RCC 7860 (cell line): ENCODE measurements at regions not wholly inside any gene's neighbourhood (a gene's known extent, or its start where the extent isn't known, plus 50 kb on each side); places are given as distances from the start of the nearest gene placed in this dataset.

ENCODE experiments used
- DNase-seq: peaks from one replicate; pipeline ENCODE4 v3.0.0-alpha.2; 2015; ENCODE audit warnings: low spot score
- FAIRE-seq: peaks from 2 replicates; lab custom pipeline; 2012; peaks lifted over from hg19 to GRCh38; lab: Jason Lieb, UNC

DNA sequence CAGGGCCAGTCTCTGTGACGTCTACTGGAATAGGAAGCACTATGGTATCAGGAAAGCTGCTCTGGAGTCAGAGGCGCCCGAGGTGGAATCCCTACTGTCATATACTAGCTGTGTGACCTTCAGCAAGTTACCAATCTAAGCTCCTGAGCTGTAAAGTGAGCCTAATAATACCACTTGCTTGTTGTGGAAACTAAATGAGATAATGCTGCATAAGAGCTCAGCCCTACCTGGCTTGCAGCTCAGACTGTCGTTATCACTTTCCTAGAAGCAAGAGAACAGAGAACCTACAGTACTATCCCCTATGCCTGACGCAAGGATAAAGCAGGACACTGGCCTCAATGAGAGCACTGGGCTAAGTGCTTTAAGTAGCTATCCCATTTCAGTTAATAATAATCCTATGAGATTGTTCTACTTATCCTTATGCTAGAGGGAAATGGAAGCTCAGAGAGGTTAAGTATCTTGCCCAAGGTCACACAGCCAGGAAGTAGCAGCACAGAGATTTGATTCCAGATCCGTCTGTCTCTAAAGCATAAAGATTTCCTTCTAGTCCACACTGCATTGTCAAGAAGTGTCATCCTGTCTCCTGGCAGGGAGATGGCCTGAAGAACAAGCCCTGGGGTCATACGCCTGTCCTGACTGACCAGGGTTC is 195.2 kb downstream of the TLE3 start:
- no peak for DNase-seq
- no peak for FAIRE-seq

DNA sequence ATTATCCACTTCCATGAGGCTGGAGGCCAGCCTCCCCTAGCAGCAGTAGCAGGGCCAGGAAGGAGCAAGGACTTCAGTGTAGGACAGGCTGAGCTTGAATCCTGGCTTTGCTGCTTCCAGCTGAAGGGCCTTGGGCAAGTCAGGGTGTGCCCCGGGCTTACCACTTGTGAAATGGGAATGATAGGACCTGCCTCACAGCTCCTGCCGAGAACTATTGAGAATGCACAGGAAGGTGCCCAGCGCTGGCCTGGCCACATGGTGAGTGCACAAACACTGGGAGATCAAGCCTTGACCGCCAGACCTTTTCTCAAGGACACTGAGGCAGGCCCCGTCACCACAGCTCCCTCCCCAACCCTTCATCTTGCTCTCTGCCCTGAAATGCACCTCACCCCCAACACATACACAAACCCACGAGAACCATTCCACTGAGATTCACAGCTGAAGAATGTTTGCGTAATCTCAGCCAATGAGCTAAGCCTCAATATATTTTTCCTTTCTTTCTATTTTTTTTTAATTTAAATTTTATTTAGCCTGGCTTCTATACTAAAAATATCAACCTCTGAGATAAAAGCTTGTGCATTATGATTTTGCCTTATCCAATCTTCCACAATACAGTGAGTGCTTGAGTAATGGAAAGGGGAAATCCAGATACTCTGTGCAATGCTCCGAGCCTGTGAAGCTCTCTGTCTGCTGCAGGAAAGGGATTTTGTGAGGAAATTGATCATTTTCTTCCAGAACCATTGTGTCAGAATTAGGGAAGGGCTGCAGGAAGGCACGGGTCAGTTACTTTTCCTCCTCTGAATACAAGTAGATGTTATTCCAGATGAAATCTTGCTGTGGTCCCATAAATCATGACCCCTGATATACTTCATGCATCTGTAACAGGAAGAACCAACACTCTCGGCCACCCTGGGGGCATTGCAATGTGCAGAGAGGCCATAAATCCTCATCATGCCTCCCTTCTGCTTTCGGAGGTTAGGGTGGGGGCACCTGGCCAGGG is 193.9 kb downstream of the TLE3 start:
- no peak for DNase-seq
- FAIRE-seq = no peak

DNA sequence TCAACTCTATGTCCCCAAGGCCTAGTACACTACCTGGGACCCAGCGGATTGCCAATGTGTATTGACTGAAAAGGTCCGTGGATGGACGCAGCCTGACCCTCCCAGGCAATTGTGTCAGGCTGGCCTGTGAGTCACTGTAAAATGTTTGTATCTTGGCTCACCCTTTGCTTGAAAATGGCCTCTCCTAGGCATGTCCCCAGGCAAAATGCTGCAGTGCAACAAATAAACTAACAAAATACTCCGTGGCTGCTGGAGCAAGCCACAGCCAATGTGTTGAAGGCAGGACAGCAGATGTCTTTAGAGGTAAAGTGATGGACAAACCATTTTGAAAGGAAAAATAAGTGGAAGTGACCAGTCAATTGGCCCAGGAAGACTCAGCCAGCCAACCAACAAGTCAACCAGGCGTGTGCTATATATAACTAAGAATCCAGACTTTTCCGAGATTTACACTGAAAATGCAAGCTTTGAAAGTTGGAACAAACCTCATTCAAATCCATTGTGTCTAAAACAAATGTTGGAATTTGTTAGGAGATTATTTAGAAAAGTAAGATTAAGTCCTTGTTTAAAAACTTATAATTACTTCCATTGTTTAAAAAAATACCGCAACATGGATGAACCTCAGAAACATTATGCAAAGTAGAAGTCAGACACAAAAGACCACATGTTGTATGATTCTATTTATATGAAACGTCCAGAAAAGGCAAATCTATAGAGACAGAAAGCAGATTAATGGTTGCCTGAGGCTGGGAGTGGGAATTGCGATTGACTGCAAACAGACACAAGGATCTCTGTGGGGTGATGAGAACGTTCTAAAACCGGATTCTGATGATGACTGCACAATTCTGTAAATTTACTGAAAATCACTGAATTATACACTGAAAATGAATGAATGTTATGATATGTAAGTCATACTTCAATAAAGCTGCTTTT is 191.2 kb downstream of the TLE3 start:
- DNase-seq = no peak
- FAIRE-seq = no peak

DNA sequence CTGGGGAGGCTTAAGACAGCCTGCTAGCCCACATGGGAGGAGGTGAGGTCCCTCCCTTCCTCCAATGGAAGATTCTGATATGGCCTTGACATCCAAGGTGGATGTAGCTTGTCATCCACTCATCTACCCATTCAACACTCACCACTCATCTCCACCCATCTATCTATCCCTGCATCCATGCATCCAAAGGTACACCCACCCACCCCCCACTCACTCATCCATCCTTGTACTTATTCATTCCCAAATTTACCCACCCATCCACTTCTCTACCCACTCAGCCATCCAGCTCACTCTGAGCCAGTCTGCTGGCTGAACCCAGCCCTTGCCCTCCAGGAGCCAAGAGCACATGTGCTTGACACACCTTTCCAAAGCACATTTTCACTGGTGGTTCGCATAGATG is 189.7 kb downstream of the TLE3 start:
- FAIRE-seq (no peak), DNase-seq (no peak)

DNA sequence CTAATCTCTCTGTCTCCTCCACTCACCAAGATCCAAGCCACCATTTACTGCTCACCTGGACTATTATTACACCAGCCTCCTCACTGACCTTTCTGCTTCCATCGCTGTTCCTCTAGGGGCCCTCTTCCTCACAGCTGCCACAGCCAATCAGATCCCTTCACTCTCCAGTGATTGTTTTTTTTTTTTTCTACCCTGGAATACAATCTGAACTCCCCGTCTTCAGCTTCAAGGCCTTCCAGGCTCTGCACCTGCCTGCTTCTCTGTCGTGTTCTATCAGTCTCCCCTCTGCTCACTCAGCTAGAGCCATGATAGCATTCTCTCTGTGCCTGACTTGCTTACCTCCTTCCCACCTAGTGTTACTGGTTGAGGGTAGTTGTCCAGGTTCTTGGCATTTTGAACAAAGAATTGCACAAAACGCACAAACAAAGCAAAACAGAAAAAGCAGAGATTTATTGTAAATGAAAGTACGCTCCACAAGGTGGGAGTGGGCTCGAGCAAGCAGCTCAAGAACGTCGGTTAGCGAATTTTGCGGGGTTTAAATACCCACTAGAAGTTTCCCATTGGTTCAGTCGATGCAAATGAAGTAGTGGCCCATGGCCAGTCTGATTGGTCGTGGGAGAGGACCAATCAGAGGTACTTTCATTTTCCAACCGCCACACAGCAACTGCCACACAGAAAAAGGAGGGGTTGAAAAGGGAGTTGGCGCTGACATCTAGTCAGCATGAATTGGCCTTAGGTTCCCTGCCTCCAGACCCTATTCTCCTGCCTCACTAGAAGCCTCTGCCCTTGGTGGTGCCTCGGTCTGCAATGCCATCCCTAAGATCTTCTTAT is 188.9 kb downstream of the TLE3 start:
- FAIRE-seq (no peak), DNase-seq (no peak)

DNA sequence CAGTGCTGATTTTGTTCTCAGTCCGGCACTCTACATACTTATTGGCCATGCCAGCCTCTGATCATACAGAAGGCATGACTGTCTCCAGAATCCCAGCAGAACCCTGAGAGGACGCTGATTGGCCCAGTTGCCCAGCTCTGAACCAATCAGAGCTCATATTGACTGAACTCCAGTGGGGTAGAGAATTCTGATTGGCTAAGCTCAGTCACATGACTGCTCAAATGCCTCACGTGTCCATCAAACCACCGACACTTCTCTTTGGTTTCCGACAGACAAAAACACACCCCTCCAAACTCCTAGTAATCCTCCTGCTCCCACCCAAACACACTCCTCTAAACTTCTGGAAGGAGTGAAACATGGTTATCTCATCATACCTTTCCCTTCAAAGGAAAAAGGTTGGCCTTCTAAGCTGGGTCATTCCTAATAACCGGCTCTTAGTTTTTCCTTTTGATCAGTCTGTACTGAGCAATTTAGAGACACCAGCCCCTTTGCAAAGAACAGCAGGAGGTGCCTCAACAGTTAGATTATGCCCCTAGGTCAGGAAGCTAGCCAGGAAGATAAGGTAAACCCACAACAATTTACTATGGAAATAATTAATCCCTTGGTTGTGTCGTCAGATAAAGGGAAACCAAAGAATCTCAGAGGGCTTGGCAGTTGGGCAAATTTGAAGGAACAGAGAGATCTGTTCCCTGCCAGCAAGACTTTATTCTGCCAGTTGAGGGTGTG is 187.8 kb downstream of the TLE3 start:
- no peak for FAIRE-seq
- no peak for DNase-seq

DNA sequence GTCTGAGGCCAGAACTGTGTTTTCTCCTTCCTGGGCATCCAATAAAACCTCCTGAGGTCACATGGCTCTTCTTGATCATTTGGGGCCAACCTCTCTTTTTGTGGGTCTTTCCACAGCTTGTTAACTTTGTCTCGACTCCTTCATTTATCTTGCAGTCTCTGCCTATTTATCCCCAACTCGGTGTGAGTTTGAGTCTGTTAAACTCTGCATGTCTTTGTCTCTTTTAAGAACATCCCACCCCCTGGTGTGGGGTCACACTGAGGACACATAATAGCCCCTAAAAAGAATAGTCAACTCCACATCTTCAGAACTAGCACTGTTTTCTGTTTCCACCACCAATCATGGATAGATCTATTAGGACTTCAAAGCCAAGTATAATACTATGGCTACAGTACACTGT is 187.2 kb downstream of the TLE3 start:
- no peak for DNase-seq
- FAIRE-seq = no peak

DNA sequence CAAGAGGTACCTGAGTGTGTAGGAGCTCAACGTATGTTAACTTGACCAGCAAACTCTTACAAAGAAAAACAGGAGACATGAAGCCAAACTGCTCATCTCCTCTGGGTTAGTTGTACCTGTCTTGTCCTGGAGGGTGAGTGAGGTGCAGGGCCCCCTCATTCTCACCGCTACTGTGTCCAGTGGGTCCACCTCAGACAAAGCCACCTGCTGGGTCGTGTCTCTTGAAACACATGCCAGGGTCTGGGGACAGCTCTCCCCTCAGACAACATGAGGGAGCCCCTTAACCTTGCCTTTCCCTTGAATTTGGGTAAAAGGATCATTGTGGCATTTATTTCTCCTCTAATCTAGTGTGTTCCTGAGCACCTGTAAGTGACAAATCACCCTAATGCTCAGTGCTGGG is 185.6 kb downstream of the TLE3 start:
- FAIRE-seq = no peak

DNA sequence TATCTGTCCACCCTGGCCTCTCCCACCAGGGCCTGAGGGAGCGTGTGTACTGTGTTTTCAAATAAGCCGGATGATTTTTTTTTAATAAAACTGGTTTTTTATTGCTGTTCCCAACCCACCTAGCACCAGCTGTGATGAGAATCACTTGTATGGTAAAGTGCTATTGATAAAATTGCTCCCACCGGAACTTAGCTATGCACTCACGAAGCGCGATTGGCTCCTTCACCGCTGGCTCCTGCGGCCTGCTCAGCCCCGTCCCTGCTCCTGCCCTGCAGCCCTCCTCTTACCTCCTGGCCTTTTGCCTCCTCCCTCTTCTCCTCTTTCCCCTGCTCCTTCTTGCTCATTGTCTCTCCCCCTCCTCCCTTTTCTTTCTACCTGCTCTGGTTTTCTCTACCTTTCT is 183.7 kb downstream of the TLE3 start:
- DNase-seq (no peak), FAIRE-seq (no peak)

More for the DNA sequence above, 185.6 kb downstream of the TLE3 start:
- no peak for DNase-seq

DNA sequence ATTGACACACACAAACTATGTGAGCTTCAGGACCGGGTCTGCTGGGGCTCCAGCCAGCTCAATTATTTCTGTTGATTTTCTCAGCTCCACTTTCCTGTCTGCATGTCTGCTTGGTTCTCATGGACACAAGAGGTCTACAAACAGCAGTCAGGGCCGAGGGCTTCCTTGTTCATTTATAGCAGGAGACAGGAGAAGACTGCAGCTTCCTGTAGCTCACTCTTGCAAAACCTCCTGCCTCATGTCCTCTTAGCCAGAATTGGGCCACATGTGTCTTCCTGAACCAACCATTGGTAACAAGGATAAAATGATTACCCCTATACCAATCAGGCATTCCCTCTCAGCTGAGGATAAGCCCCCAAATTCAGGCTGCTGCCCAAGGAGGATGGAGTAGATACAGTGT is 182.8 kb downstream of the TLE3 start:
- FAIRE-seq (no peak), DNase-seq (no peak)

DNA sequence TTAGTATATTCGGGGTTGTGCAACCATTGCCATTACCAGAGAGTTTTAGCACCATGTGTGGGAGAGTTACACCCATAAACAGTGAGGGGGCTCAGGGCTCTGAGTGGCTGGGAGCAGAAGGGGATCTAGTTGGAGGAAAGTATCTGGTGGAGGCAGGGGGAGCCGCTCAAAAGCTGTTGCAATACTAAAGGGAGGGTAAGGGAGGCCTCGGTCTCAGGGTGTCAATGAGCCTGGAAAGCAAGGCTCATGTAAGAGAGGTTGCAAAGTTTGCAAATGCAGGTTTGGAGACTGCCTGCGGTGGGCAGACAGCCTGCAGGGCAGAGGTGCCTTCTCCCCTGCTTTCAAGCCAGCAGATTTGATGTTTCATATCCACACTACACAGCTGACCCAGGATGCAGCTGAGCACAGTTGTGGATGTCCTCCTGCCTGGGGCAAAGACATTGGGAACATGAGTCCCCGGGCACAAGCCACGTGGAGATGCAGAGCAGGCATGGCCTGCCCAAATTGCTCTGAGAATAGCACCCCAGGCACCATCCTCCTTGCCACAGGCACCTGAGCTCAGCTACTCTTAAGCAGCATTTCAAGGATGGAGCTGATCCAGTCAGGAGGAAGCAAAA is 181.4 kb downstream of the TLE3 start:
- FAIRE-seq (no peak), DNase-seq (no peak)

DNA sequence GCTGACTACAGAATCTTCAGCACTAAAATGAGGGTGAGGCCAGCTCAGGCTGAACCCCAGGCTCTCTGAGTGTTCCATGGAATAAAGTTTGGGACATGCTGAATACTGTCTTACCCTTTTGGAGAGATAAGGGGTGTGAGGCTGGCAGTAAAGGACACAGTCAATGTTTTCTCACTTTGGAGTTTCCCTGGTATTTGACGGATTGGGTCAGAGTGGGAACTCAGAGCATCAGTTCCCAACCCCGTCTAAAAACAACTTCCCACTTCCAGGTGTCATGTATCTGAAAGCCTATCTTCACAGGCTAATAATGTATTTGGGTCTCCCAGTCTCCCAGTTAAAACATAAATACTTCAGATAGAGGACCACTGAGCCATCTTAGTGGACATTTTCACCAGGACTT is 180.7 kb downstream of the TLE3 start:
- FAIRE-seq (no peak), DNase-seq (no peak)

DNA sequence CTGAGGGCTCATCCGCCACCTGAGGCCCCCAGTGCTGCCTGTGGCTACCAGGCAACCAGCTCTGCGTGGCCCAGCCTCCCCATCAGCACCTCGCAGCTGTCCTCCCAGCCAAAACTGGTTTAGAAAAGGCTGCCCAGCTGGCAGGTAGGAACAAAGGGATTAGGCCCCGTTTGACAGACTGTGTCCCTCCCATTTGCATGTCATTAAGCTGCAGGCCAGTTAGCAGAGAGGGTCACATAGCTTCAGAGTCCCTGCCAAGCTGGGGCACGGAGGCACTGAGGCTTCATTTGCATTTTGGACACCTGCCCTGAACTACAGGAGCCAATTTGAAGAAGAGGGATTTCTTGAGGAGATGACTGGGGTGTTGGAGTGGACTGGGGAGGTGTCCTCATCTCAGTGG is 177.9 kb downstream of the TLE3 start:
- no peak for DNase-seq
- FAIRE-seq = no peak

DNA sequence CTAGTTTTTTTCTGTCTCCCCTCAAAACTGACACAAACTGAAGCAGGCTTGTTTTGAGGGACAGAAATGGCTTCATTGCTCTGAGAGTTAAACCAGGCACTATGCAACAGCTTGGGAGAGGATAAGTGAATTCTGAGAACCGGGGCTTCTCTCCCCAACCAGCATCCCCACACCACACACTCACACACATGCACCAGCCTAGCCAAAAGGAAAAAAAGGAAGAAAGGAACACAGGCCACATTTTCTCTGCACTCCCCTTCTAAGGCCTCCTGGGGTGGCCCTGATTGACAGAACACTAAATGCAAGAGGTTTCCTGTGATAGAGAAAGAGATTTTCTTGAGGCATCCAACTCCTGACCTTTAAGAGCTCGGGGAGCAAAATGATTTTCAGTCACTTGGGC is 177.5 kb downstream of the TLE3 start:
- no peak for FAIRE-seq
- no peak for DNase-seq

DNA sequence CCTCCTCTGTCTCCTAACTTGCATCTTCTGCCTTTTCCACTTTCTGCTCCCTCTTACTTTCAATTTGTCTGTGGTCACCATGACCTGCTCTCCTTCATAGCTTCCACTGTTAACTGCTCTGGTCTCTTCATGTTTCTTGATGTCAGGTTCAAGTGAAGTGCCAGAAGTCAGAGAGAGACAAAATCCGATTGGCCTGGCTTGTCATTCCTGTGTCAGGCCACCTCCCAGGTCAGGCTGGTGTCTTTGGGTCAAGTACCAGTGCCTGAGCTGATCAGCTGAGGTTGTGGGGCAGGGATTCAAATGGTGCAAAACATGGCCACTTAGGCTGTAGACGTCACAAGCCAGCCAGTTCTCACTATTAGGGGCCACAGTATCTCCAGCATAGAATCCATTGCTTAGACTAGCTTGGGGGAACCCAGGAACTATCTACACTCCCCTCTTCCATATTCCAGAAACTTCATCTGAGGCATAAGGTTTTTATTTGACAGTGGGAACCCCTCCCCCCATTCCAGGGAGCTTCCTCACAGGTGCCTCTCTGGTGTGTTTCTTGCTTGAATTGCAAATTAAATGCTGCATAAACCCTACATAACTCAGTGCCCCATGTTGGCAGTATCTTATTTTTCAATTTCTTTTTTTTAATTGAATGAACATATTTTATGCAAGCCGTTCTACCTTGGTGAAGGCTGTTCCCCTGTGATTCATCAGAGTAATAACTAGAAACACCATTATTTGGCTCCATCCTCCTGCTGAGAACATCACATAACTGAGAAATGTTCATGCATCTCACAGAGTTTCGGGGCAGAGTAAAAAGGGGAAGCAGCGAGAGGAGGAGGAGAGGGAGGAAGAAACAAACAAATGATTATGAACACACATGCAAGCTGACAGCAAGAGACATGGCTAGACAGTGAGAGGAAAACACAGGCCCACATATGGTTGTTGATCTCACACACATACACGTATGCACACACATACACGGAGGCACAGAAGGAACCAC is 175.8 kb downstream of the TLE3 start:
- DNase-seq (no peak), FAIRE-seq (no peak)

DNA sequence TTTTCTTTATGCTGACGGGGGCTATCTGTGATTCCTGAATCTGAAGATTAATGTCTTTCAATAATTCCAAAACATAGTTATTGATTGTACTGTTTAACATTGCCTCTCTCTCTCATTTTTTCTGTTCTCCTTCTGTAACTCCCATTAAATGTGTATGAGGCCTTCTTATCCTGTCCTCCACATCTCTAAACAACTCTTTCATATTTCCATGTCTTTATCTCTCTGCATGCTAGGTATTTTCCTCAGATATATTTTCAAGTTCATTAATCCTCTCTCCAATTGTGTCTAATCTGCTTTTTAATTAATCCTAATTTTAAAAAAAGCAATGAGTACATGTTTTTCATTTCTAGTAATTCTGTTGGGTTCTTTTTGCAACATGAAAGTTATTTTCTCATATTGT is 173.2 kb downstream of the TLE3 start:
- FAIRE-seq (no peak), DNase-seq (no peak)

DNA sequence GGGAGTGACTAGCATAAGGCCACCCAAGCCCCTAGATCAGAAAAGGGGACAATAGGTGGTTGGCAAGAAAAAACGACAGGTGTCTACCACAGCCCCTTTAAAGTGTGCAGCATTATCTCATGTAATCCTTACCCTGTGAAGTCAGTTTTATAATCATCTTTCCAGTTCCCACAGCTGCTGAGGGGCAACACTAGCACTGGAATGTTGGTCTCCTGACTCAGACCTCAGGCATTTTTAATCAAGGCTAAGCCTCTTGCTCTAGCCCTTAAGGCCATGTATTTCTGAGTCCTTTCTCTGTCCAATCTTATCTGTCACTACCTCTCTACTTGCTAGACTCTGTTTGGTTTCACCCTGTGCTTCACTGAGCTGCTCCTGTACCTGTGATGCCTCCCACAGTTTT is 171.7 kb downstream of the TLE3 start:
- FAIRE-seq = no peak
- DNase-seq = no peak

DNA sequence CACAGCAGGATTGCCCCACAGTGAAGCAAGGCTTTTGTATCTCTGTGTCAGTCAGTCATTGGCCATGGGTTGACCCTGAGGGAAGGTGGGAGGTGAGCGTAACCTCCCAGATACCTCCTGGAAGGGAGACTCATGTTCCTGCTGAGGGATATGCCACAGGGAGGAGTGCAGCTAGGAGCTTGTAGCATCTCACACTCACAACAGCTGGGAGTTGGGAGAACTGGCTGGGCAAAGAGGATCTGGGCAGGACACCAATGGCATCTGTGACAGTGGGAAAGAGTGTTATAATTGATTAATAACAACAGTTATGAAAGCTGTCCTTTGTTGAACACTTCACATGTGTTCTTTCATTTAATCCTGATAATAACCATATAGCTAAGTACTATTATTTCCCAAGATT is 171.0 kb downstream of the TLE3 start:
- DNase-seq = no peak
- no peak for FAIRE-seq
